ENCODE measurements at regions not wholly inside any gene's neighbourhood (a gene's known extent, or its start where the extent isn't known, plus 50 kb on each side); places are given as distances from the start of the nearest gene placed in this dataset.
A peak's percentile ranks its signal among the peaks of the same experiment; 100 is the strongest.

DNA sequence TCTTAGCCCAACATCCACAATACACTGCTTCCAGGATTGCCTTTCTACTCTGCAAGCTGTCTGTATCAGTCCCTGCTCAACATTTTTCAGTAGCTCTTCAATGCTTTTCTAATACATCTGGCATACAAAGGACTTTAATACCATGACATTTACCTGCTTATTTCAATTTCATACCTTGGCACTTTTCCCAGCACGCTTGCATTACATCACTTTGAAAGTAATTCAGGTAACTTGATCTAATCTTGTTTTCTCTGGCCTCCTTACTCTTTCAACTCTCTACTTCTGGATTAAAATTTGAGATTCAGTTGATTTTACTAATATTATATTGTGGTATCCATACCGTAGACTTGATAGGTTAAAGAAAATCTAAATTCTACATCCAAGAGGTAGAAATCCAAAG is 103.0 kb downstream of the PTGS2 start:
- Histone ChIP-seq H3K4me3 (ENCODE audit: low read length) (no peak overlapping the region), H3K36me3 (ENCODE audit: control insufficient read depth, insufficient read depth, low read length, severe bottlenecking) (no peaks in the 10 kb centered on the region), H3K27me3 (replicated peaks; ENCODE audit: control insufficient read depth, insufficient read depth, low read length) (no peaks in the 10 kb centered on the region), H3K9ac (ENCODE audit: low read length) (no peak overlapping the region), H3K9me3 (ENCODE audit: control insufficient read depth, low read length) (no peaks in the 10 kb centered on the region), H3K4me1 (ENCODE audit: control insufficient read depth, insufficient read depth, low read length) (peaks cover 10% of the 10 kb centered on the region)
- DNase-seq (ENCODE audit: low read depth): no peak

GRCh38 chr1:186575348-186575747 is 104.9 kb downstream of the PTGS2 start:
- H3K9ac ChIP-seq (ENCODE audit: low read length): no peak overlapping the region
- H3K4me3 ChIP-seq (ENCODE audit: low read length): no peak overlapping the region
- no peaks in the 10 kb centered on the region for H3K9me3 ChIP-seq (ENCODE audit: control insufficient read depth, low read length)
- no peaks in the 10 kb centered on the region for H3K27me3 ChIP-seq (replicated peaks; ENCODE audit: control insufficient read depth, insufficient read depth, low read length)
- H3K36me3 ChIP-seq (ENCODE audit: control insufficient read depth, insufficient read depth, low read length, severe bottlenecking): no peaks in the 10 kb centered on the region
- peak; percentile 37 for DNase-seq (ENCODE audit: low read depth)
- peaks cover 10% of the 10 kb centered on the region for H3K4me1 ChIP-seq (ENCODE audit: control insufficient read depth, insufficient read depth, low read length)

GRCh38 chr1:186574926-186575325 is 105.3 kb downstream of the PTGS2 start:
- Histone ChIP-seq H3K4me1 (ENCODE audit: control insufficient read depth, insufficient read depth, low read length) (peaks cover 10% of the 10 kb centered on the region), H3K9ac (ENCODE audit: low read length) (no peak overlapping the region), H3K9me3 (ENCODE audit: control insufficient read depth, low read length) (no peaks in the 10 kb centered on the region), H3K36me3 (ENCODE audit: control insufficient read depth, insufficient read depth, low read length, severe bottlenecking) (no peaks in the 10 kb centered on the region), H3K4me3 (ENCODE audit: low read length) (no peak overlapping the region), H3K27me3 (replicated peaks; ENCODE audit: control insufficient read depth, insufficient read depth, low read length) (no peaks in the 10 kb centered on the region)
- DNase-seq (ENCODE audit: low read depth): no peak

DNA sequence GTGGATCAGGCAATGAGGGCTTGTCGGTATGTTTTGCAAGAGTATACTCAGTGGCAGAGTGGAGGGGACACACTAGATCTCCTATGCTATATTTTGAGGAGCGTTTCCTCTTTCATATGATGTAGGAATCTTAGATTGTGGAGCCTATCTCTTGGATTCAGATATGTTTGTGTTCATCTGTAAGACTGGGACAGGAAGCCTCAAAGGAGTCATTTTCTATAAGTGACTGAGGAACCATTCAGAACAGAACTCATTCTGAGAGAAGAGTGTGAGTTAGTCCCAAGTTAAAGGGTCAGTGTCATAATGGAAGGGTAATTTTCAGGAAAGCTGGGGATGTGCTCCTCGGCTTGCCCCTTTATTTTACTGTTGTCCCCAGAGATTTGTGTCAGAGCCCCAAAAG is 107.7 kb downstream of the PTGS2 start:
- Histone ChIP-seq H3K27me3 (replicated peaks; ENCODE audit: control insufficient read depth, insufficient read depth, low read length) (no peaks in the 10 kb centered on the region), H3K4me1 (ENCODE audit: control insufficient read depth, insufficient read depth, low read length) (peaks cover 10% of the 10 kb centered on the region), H3K9me3 (ENCODE audit: control insufficient read depth, low read length) (no peaks in the 10 kb centered on the region), H3K9ac (ENCODE audit: low read length) (no peak overlapping the region), H3K4me3 (ENCODE audit: low read length) (no peak overlapping the region), H3K36me3 (ENCODE audit: control insufficient read depth, insufficient read depth, low read length, severe bottlenecking) (no peaks in the 10 kb centered on the region)
- DNase-seq (ENCODE audit: low read depth): no peak

GRCh38 chr1:186571771-186572170 is 108.5 kb downstream of the PTGS2 start:
- Histone ChIP-seq H3K9me3 (ENCODE audit: control insufficient read depth, low read length) (no peaks in the 10 kb centered on the region), H3K4me1 (ENCODE audit: control insufficient read depth, insufficient read depth, low read length) (peaks cover 10% of the 10 kb centered on the region), H3K36me3 (ENCODE audit: control insufficient read depth, insufficient read depth, low read length, severe bottlenecking) (no peaks in the 10 kb centered on the region), H3K9ac (ENCODE audit: low read length) (no peak overlapping the region), H3K4me3 (ENCODE audit: low read length) (no peak overlapping the region), H3K27me3 (replicated peaks; ENCODE audit: control insufficient read depth, insufficient read depth, low read length) (no peaks in the 10 kb centered on the region)
- no peak for DNase-seq (ENCODE audit: low read depth)

- Histone ChIP-seq H3K9ac (ENCODE audit: low read length) (no peak overlapping the region), H3K9me3 (ENCODE audit: control insufficient read depth, low read length) (no peaks in the 10 kb centered on the region), H3K4me1 (ENCODE audit: control insufficient read depth, insufficient read depth, low read length) (no peaks in the 10 kb centered on the region), H3K27me3 (replicated peaks; ENCODE audit: control insufficient read depth, insufficient read depth, low read length) (no peaks in the 10 kb centered on the region), H3K36me3 (ENCODE audit: control insufficient read depth, insufficient read depth, low read length, severe bottlenecking) (no peaks in the 10 kb centered on the region), H3K4me3 (ENCODE audit: low read length) (no peak overlapping the region)
- peak; percentile 39 for DNase-seq (ENCODE audit: low read depth)
These were observed 108.9 kb upstream of the PDC start for GRCh38 chr1:186569856-186570255.

- Histone ChIP-seq H3K4me3 (ENCODE audit: low read length) (no peak overlapping the region), H3K4me1 (ENCODE audit: control insufficient read depth, insufficient read depth, low read length) (no peaks in the 10 kb centered on the region), H3K36me3 (ENCODE audit: control insufficient read depth, insufficient read depth, low read length, severe bottlenecking) (no peaks in the 10 kb centered on the region), H3K9me3 (ENCODE audit: control insufficient read depth, low read length) (no peaks in the 10 kb centered on the region), H3K9ac (ENCODE audit: low read length) (no peak overlapping the region), H3K27me3 (replicated peaks; ENCODE audit: control insufficient read depth, insufficient read depth, low read length) (no peaks in the 10 kb centered on the region)
- no peak for DNase-seq (ENCODE audit: low read depth)
These were observed 107.3 kb upstream of the PDC start for GRCh38 chr1:186568221-186568620.

GRCh38 chr1:186566140-186566855 is 105.4 kb upstream of the PDC start:
- Histone ChIP-seq H3K4me3 (ENCODE audit: low read length) (no peak overlapping the region), H3K9me3 (ENCODE audit: control insufficient read depth, low read length) (no peaks in the 10 kb centered on the region)

DNA sequence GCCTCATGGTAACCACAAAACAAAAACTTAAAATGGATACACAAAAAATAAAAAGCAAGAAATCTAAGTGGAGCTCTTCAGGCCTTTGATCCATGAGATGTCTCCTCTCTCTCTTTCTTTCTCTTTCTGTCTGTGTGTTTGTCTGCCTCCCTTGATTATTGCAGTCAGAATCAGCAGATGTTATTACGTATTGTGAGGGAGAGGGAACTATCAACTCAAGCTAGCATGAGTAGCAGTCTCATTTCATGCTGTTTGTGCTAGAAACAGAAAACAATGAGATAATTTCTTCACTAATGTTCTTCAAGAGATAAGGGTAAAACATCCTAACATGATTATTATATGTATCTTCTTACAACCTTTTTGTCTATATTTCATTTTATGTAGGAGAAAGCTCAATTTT is 103.7 kb upstream of the PDC start:
- DNase-seq (ENCODE audit: low read depth): no peak
- no peaks in the 10 kb centered on the region for H3K9me3 ChIP-seq (ENCODE audit: control insufficient read depth, low read length)
- H3K9ac ChIP-seq (ENCODE audit: low read length): no peak overlapping the region
- H3K36me3 ChIP-seq (ENCODE audit: control insufficient read depth, insufficient read depth, low read length, severe bottlenecking): no peaks in the 10 kb centered on the region
- no peaks in the 10 kb centered on the region for H3K27me3 ChIP-seq (replicated peaks; ENCODE audit: control insufficient read depth, insufficient read depth, low read length)
- H3K4me1 ChIP-seq (ENCODE audit: control insufficient read depth, insufficient read depth, low read length): no peaks in the 10 kb centered on the region
- no peak overlapping the region for H3K4me3 ChIP-seq (ENCODE audit: low read length)

More at GRCh38 chr1:186566140-186566855, 105.4 kb upstream of the PDC start:
- Histone ChIP-seq H3K27me3 (replicated peaks; ENCODE audit: control insufficient read depth, insufficient read depth, low read length) (no peaks in the 10 kb centered on the region), H3K9ac (ENCODE audit: low read length) (no peak overlapping the region), H3K36me3 (ENCODE audit: control insufficient read depth, insufficient read depth, low read length, severe bottlenecking) (no peaks in the 10 kb centered on the region), H3K4me1 (ENCODE audit: control insufficient read depth, insufficient read depth, low read length) (no peaks in the 10 kb centered on the region)
- no peak for DNase-seq (ENCODE audit: low read depth)

- Histone ChIP-seq H3K36me3 (ENCODE audit: control insufficient read depth, insufficient read depth, low read length, severe bottlenecking) (no peaks in the 10 kb centered on the region), H3K9ac (ENCODE audit: low read length) (no peak overlapping the region), H3K27me3 (replicated peaks; ENCODE audit: control insufficient read depth, insufficient read depth, low read length) (no peaks in the 10 kb centered on the region), H3K9me3 (ENCODE audit: control insufficient read depth, low read length) (no peaks in the 10 kb centered on the region), H3K4me1 (ENCODE audit: control insufficient read depth, insufficient read depth, low read length) (no peaks in the 10 kb centered on the region), H3K4me3 (ENCODE audit: low read length) (no peak overlapping the region)
- DNase-seq (ENCODE audit: low read depth): no peak
These were observed 98.7 kb upstream of the PDC start for GRCh38 chr1:186559601-186560116.

- Histone ChIP-seq H3K4me1 (ENCODE audit: control insufficient read depth, insufficient read depth, low read length) (no peaks in the 10 kb centered on the region), H3K9me3 (ENCODE audit: control insufficient read depth, low read length) (peaks cover 4% of the 10 kb centered on the region), H3K27me3 (replicated peaks; ENCODE audit: control insufficient read depth, insufficient read depth, low read length) (no peaks in the 10 kb centered on the region), H3K36me3 (ENCODE audit: control insufficient read depth, insufficient read depth, low read length, severe bottlenecking) (no peaks in the 10 kb centered on the region), H3K9ac (ENCODE audit: low read length) (no peak overlapping the region), H3K4me3 (ENCODE audit: low read length) (no peak overlapping the region)
- no peak for DNase-seq (ENCODE audit: low read depth)
These were observed 96.3 kb upstream of the PDC start for GRCh38 chr1:186557147-186557777.
